ENCODE measurements at regions not wholly inside any gene's neighbourhood (a gene's known extent, or its start where the extent isn't known, plus 50 kb on each side); places are given as distances from the start of the nearest gene placed in this dataset.

DNA sequence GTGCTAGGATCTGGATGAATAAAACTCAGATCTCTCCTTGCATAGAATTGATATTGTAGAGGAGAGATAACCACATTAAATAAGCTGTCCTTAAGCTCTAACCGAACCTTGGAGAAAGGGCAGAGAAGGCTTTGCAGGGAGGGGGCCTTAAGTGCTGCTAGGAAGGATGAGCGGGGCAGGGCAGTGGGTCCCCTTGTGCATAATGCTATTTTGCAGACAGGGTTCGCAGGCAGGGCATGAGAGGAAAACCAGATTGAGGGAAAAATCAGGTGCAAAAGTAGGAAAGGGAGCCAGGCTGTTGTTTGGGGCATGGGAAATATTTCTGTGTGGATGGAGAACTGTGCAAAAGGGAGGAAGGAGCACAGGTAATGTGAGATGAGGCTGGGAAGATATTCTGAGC is 383.0 kb upstream of the JARID2 start:
- H4K20me1 ChIP-seq (ENCODE audit: insufficient read depth, low read length) = no peaks in the 10 kb centered on the region
- H3K27me3 ChIP-seq (ENCODE audit: insufficient read depth, low read length) = no peaks in the 10 kb centered on the region
- no peak for DNase-seq (ENCODE audit: insufficient read length, low spot score, missing footprints)
- H3K4me2 ChIP-seq (ENCODE audit: insufficient read depth, low read length) = no peak overlapping the region
- no peaks in the 10 kb centered on the region for H3K79me2 ChIP-seq (ENCODE audit: insufficient read depth, low read length)
- TF ChIP-seq, protein P1, sequence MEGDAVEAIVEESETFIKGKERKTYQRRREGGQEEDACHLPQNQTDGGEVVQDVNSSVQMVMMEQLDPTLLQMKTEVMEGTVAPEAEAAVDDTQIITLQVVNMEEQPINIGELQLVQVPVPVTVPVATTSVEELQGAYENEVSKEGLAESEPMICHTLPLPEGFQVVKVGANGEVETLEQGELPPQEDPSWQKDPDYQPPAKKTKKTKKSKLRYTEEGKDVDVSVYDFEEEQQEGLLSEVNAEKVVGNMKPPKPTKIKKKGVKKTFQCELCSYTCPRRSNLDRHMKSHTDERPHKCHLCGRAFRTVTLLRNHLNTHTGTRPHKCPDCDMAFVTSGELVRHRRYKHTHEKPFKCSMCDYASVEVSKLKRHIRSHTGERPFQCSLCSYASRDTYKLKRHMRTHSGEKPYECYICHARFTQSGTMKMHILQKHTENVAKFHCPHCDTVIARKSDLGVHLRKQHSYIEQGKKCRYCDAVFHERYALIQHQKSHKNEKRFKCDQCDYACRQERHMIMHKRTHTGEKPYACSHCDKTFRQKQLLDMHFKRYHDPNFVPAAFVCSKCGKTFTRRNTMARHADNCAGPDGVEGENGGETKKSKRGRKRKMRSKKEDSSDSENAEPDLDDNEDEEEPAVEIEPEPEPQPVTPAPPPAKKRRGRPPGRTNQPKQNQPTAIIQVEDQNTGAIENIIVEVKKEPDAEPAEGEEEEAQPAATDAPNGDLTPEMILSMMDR (IDR thresholded peaks at IDR 0.05; ENCODE audit: extremely low read depth, low read depth, low read length) = no peak
- H3K36me3 ChIP-seq (ENCODE audit: insufficient read depth, low read length) = no peaks in the 10 kb centered on the region
- H3K27ac ChIP-seq (ENCODE audit: low read depth, low read length) = no peak overlapping the region
- no peaks in the 10 kb centered on the region for H3K4me1 ChIP-seq (ENCODE audit: insufficient read depth, low read length)
- H3K4me3 ChIP-seq (ENCODE audit: insufficient read depth, low read length) = no peak overlapping the region
- H3K9me3 ChIP-seq (ENCODE audit: low read depth, low read length) = no peaks in the 10 kb centered on the region
- no peak overlapping the region for H2AFZ ChIP-seq (ENCODE audit: low read length)

DNA sequence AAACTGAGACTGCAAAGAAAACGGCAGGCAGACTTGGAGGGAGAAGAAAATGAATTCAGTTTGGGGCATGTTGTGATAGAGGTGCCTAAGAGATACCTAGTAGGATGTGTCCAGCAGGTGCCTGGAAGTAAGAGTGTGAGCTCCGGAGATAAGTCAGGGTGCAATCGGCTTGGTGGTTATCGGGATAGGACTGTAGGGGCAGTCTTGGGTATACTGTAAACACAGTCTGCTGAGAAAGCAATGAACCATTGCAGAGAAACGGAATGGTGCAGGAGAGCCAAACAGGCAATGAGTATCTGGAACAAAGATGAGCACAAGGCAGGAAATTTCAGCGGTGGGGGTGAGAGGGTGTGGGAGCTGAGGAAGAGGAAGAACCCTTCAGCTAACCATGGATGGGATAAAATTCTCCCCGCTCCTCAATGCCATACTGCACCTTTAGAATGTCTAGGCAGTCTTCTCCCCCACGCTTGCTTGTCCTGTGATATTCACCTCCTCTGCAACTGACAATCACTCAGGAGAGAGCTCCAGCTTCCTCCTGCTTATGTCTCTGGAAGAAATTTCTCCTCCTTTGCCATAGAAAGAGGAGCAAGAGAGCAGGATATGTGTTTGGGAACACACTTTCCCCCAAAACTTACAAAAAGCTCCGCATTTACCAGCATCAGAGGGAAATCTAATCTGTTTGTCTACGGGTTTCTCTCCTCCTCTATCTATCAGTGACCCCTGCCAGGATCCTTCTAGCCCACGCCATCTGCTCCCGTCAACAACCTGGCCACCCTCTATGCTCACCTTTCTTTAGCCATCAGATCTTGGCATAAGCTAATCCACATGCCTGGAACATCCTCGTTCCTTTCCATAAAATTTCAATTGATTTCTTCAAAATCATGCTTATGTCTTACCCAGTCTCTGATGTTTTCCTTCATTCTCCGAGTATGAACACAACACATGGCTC is 381.7 kb upstream of the JARID2 start:
- no peak for DNase-seq (ENCODE audit: insufficient read length, low spot score, missing footprints)
- no peaks in the 10 kb centered on the region for H4K20me1 ChIP-seq (ENCODE audit: insufficient read depth, low read length)
- TF ChIP-seq, protein P1 (IDR thresholded peaks at IDR 0.05; ENCODE audit: extremely low read depth, low read depth, low read length) = no peak
- no peak overlapping the region for H2AFZ ChIP-seq (ENCODE audit: low read length)
- H3K4me1 ChIP-seq (ENCODE audit: insufficient read depth, low read length) = no peaks in the 10 kb centered on the region
- H3K79me2 ChIP-seq (ENCODE audit: insufficient read depth, low read length) = no peaks in the 10 kb centered on the region
- no peak overlapping the region for H3K27ac ChIP-seq (ENCODE audit: low read depth, low read length)
- no peaks in the 10 kb centered on the region for H3K36me3 ChIP-seq (ENCODE audit: insufficient read depth, low read length)
- no peak overlapping the region for H3K4me3 ChIP-seq (ENCODE audit: insufficient read depth, low read length)
- H3K9me3 ChIP-seq (ENCODE audit: low read depth, low read length) = no peaks in the 10 kb centered on the region
- H3K27me3 ChIP-seq (ENCODE audit: insufficient read depth, low read length) = no peaks in the 10 kb centered on the region
- no peak overlapping the region for H3K4me2 ChIP-seq (ENCODE audit: insufficient read depth, low read length)

DNA sequence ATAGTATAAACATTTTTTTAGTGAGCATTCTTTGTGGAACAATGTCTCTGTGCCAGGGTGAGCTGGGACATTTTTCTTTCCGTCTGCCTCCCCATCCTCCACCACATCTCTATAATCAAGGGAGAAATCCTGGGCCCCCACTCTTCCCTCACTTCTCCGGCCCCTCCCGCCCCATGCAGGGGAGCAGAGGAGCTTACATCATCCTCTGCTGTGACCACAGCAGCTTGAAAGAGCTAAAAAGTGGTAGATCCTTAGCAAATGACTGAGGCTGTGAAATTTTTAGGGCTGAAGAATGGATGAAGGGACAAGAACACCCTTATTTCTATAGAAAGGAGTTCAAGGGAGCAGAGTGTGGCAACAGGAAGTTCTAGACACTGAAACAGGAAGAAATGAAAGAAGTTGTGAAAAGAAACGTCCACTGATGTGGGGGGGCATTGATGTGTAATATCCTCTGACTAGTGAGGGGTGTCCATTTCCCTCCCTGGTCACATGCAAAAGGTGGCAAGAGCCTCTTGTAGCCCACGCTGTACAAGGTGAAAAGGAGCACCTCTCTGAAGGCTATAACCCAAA is 380.3 kb upstream of the JARID2 start:
- no peak overlapping the region for H3K4me2 ChIP-seq (ENCODE audit: insufficient read depth, low read length)
- DNase-seq (ENCODE audit: insufficient read length, low spot score, missing footprints) = no peak

More for the DNA sequence above, 380.3 kb upstream of the JARID2 start:
- H4K20me1 ChIP-seq (ENCODE audit: insufficient read depth, low read length) = no peaks in the 10 kb centered on the region
- TF ChIP-seq, protein P1 (IDR thresholded peaks at IDR 0.05; ENCODE audit: extremely low read depth, low read depth, low read length) = no peak
- H3K4me1 ChIP-seq (ENCODE audit: insufficient read depth, low read length) = no peaks in the 10 kb centered on the region
- H3K36me3 ChIP-seq (ENCODE audit: insufficient read depth, low read length) = no peaks in the 10 kb centered on the region
- no peak overlapping the region for H3K4me3 ChIP-seq (ENCODE audit: insufficient read depth, low read length)
- no peaks in the 10 kb centered on the region for H3K9me3 ChIP-seq (ENCODE audit: low read depth, low read length)
- H3K27me3 ChIP-seq (ENCODE audit: insufficient read depth, low read length) = no peaks in the 10 kb centered on the region
- H3K79me2 ChIP-seq (ENCODE audit: insufficient read depth, low read length) = no peaks in the 10 kb centered on the region
- H3K27ac ChIP-seq (ENCODE audit: low read depth, low read length) = no peak overlapping the region
- H2AFZ ChIP-seq (ENCODE audit: low read length) = peak overlapping the region; percentile 63
